HS-27A (cell line): ENCODE measurements at regions not wholly inside any gene's neighbourhood (a gene's known extent, or its start where the extent isn't known, plus 50 kb on each side); places are given as distances from the start of the nearest gene placed in this dataset.
A peak's percentile ranks its signal among the peaks of the same experiment; 100 is the strongest.

Experiments used
- DNase-seq: peaks from one replicate; pipeline ENCODE4 v3.0.0-alpha.2; 2012; ENCODE audit warnings: low read depth, missing footprints

DNA sequence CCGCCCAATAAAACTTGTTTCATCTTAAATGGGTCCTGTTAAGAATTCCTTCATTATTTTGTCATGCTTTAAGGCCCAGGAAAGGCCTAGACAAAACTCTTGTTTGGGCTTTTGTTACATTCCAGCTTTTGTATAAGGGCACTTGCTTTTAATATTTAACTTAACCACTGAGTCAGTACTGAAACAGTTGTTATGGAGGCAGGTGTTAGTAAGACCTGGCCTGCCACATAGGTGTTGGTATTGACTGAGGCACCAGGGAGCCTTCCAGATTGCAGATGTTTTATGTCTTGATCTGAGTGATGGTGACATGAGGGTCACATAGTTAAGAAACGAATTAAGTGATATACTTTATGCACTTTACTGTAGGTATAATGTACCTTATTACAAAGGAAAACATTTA lies 274.9 kb upstream of the TGFBR2 start:
- no peak for DNase-seq

DNA sequence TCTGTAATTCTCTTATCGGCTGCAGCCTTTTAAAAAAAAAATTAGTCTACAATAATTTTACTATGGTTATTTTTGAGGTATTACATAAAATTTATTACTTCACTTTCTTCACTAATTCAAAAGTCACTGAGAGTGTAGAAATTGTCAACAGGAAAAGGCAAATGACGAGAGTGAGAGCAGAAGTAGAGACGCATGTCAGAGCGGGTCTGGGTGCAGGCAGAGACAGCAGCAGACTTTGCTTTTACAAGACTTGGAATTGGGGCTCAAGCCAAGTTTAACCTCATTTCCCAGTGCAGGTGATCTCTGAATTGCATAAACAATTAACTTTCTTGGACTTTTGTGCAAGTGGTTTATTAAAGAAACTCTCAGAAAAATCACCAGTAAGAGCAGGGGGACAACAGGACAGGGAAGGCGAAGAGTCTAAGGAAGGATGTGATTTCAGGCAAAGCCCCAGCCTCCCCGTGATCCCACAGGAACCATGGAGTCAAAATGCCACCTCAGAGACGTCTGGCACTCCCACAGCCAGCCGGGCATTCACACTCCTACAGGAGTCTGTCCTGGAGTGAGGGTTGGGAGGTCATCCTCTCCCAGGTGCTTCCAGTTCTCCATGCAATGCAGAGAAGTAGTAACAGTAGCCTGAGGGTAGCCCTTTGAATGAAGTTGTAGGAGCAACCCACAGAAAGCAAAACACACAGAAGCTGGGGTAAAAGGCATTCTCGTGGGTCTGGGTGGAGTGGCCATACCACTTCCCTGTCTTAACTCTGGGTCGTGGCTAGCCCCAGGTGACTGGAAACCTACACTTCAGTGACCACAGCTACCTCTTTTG lies 274.0 kb upstream of the TGFBR2 start:
- no peak for DNase-seq

DNA sequence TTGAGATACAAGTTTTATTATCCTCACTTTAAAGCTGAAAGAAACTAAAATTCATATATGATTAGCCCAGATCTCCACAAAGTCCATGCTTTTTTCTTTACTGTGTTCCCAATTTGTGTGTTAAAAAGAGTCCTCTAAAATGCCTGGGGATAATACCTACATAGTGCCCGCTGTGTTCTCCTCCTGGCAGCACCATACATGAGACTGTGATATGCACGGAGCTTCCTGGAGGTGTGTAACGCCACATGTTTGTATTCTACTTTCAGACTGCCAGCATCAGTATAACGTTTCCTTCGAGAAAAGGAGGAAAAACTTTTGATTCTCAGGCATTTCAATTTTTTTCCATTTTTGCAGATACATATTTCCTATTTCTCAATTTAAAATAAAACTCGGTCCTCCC lies 273.3 kb upstream of the TGFBR2 start:
- DNase-seq: no peak

DNA sequence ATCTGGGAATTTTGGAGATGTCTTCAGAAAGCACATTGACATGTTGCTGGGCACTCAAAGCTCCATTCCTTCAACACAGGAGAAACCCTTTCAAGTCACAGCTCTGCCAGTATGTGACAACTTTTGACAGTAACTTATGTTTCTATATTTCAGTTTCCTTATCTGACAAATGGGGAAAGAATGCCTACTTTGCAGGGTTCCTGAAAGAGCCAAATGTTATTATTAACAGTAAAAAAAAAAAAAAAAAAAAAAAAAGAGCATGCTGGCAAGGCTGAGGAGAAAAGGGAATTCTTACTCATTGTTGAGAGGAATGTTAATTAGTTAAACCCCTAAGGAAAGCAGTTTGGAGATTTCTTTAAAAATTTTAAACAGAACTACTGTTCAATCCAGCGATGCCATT lies 272.5 kb upstream of the TGFBR2 start:
- no peak for DNase-seq

DNA sequence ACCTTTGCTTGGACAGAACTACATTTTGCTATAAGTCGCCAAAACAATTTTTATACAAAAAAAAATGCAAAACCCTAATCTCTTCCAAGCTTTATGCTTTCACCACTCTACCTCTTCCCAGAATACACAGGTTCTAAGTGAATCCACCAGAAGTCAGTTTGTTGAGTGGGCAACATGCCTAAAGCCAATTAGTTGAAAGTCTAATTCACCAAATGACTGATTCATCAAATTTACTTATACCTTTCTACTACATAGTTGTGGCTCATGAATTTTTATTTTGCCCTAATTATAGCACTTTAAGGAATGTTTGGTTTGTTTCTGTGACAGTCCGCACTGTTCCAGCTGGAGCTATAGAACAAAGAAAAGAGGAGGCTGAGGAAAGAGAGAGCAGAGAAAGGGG lies 265.9 kb upstream of the TGFBR2 start:
- DNase-seq: no peak

DNA sequence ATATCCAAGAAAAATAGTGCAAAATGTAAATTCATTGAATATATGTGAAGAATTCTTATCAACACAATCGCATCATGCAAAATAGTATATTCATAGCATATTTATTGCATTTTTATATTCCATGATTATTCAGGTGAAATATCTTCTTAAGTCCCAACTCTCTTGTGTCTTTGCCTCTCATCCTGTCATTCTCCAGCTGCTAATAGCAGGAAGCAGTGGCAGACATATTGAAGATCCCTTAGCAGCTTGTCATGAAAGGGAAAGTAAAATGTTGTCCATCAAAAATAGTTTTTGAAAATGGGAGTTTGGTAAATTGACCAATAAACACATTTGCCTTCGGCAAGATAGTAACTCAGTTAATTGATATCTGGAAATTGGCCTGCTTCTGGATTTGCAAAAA lies 265.3 kb upstream of the TGFBR2 start:
- no peak for DNase-seq

DNA sequence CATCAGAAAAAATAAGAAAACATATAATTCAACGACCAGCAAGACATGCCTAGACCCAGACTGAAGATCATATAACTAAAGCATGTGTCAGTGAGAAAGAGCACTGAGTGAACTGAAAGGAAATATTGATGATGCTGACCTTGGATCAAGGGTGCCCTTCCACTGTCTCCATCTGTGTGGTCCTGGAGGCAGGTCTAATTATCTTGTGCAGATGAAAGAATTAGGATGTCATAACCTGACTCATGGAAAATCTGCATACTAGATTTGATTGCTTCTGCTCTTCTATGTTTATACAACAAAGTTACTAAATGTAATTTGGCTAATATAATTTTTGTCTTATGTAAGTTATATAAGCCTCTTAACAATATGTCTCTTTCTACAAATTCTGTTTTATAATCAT lies 264.6 kb upstream of the TGFBR2 start:
- DNase-seq: no peak

DNA sequence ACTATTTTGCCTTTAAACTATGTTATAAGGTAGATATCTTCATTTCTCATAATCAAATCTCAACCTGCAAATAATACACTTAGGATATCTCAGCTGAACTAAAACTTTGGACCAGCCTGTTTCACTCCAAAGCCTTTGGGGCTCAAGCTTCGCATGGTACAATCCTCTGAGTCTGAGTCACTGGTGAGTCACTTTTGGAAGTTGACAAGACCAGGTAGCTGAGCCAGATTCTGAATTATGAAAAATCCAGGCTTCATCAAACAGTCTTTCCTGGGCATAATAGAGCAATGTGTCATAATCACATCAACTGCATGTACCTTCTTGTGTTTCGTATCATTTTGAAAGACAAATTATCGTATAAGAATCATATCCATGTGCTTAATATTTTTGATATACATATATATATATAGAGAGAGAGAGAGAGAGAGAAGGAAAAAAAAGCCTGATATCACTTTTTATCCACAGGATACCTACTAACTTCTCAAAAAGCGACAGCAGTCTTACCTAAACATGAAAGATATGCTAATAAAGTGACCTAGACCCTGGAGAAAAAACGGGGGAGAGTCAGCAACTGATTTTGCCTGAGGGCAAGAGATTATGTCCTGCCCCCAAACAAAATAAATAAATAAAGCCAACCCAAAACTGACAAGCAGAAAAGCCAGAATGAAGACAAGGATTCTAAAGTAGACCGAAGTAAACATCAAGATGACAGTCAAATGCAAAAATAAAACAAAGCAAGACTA lies 263.9 kb upstream of the TGFBR2 start:
- DNase-seq: peak; percentile 96

DNA sequence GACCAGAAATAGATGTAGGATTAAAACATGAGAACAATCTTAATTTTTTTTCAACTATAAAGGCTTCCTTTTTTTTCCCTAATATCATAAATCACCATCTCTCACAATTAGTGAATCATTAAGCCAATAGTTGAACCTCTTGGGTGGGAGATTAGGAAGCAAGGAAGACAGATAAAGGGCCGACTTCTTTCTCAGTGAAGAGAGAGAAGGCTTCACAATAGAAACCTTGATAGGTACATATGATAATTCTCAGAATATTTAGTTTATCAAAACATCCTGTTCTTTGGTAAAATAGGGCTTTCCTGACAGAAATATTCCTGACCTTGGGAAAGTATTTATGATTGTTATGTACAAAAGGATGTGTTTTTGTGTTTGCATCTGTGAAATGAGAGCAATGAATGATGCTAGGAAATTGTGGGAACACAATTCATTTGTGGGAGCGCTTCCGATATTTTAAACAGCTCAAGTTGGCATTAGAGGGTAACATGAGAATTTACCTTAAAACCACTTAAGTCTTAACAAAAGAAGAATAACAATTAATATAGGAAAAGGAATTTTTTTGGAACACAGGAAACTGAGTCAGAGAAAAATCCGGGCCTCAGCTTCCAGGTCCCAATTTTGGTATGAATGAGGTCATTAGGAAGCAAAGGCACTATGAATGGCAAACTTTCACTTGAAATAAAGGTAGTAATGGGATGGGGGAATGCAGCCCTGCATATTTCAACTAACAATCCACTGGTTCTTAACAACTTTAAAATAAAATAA lies 263.2 kb upstream of the TGFBR2 start:
- DNase-seq: no peak

DNA sequence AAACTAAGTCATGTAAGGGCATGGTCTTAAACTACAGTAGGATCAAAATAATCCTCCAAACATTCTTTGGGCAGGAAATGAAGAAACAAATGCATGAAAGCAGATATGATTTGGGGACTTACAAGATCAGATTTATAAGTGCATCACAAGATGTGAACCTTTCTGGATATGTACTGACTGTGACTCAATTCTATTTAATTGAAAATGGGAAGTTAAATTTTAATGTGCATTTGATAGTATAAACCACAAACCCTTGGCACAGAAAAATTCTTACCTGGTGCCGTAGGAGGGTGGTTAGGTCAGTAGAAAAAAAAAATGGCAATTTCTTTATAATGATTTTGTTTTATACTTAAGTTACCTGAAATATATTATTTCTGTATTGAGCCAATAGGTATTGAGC lies 262.5 kb upstream of the TGFBR2 start:
- no peak for DNase-seq

DNA sequence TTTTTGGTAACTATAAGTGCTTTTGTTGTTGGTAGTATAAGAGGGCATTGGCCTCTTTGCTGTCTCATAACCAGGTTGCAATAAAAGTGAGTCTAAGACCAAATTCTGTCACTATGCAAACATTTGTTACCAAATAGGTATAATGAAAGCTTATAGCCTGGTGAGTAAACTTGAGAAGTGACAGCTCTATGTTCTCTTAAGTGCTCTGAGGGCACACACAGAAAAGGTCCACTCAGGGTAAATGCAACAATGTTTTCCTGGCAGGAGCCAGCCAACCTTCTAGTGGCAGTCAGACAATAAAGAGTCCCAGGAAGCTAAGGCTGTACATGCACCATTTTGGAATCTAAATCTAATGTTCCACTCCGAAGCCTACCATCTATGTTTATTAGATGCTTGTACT lies 262.1 kb upstream of the TGFBR2 start:
- no peak for DNase-seq

DNA sequence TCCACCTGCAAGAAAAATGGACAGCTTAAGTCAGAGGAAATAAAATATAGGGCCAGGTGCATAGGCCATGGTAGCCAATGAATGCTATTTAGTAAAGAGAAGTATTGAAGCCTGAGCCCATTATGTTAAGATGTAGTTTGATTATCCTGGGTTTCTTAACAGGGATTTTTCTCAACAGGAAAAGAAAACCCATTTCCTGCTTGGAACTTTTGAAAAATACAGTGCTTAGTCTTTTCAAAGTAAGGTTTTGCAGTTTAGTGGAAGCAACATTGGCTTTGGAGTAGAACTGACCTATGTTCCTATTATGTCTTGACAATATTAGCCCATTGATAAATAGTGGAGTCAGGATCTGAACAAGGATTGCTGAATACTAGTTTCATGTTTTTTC lies 259.5 kb upstream of the TGFBR2 start:
- DNase-seq: no peak

DNA sequence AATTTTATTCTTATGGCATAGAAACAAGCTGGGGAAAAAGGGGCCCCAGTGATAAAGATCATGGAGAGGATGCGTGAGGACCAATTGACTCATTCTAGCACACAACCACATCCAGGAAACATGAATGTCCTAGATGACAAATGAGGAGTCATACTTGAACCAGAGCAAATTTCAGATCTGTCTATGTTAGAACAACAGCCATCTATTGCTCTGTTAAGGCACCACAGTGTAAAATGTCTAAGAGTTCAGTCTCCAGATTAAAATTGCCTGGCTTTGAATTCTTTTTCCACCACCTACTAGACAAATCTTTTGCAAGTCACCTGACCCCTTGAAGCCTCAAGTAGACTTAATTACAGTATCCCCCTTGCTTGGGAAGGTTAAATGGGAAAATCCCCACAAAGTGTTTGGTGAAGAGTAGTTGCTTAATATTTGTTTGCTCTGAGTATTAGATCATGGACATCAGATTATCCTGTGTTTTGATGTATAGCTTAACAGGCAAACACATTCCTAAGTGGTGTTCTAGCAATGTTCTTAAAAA lies 258.7 kb upstream of the TGFBR2 start:
- DNase-seq: peak; percentile 85

DNA sequence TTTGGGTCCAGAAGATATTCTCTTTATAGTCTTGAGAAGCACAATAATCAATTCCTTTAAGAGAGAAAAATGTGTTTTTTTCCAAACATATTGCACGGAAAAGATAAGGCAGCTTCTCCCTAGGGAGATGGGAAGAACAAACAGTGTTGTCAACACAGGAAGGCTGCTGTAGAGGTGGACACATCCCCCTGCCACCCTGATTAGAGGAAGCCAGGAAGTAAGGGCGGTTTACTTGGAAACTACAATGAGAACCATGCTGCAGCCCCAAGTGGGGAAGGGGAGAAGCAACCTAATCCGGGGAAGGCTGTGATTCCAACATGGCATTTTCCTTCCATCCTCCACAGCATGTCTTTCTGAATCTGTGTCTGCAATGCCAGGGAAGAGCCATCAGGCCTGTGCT lies 256.9 kb upstream of the TGFBR2 start:
- no peak for DNase-seq

DNA sequence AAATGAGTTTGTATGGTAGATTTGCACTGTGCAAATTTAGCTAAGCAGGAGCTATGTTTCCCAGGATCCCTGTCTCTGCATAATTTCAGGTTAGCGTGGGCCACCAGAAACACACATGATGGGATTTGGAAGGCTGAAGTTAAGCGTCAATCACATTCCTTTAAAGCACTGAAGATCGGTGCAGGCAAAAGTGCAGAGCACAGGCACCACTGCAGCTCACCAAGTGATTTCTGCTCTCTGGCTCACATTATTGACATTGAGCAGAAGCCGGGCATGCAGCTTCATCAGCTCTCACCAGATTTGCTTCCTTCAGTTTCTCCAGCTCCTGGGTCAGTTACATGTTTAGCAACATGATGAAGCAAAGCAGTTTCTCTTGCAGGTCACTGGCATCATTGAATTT lies 256.4 kb upstream of the TGFBR2 start:
- no peak for DNase-seq

DNA sequence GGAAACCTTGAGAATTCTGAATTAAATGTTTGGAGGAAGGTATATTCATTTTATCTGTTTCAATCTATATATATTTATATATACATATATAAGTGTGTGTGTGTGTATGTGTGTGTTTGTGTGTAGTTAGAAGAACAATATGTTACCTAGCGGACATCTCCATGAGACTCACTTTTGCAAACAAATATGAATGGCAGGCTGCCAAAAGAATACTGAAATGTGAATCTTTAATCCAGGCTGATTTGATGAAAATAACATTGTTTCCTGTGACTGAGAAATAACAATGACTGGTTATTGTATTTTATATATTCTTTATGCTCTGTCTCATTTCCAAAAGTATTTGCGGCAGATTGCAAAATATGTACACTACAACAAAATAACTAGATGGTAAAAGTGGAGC lies 255.5 kb upstream of the TGFBR2 start:
- DNase-seq: no peak

DNA sequence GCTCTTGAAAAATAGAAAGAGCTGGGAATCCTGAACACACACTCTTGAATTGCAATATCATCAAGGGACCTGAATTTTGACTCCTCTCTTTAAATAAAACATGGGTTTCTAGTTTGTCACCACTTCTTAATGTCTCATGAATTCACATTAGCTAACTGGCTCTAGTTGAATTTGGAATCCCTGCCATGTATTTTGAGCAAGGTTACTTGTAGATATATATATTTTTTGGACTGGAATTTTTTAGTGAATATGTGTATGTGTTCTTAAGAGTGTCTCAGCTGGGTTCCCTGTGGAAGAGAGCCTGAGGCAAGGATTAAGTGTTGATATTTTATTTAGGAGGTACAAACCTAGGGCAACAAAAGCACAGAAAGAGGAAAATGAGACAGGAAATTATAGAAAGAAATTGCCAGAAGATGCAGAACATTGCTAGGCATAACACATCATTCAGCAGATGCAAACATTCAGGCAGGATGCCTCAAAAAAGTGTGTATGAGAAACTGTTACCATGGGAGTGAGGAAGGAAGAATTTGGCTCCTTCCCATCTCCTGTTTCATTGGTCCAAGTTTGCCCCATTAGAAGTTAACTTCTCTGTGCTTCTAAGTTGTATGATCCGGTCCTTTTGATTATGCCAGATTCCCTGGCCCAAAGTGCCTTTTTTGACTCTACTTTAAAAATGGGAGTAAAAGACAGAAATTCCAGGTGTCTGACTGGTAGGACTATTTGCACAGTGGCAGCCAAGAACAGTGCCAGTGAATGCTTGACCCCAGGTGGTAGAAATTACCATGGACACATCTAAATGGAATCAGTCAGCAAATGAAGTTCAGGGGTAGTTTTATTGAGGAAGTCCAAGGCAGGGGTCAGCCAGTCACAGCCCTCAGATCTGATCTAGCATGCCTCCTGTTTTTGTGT lies 253.7 kb upstream of the TGFBR2 start:
- DNase-seq: no peak

DNA sequence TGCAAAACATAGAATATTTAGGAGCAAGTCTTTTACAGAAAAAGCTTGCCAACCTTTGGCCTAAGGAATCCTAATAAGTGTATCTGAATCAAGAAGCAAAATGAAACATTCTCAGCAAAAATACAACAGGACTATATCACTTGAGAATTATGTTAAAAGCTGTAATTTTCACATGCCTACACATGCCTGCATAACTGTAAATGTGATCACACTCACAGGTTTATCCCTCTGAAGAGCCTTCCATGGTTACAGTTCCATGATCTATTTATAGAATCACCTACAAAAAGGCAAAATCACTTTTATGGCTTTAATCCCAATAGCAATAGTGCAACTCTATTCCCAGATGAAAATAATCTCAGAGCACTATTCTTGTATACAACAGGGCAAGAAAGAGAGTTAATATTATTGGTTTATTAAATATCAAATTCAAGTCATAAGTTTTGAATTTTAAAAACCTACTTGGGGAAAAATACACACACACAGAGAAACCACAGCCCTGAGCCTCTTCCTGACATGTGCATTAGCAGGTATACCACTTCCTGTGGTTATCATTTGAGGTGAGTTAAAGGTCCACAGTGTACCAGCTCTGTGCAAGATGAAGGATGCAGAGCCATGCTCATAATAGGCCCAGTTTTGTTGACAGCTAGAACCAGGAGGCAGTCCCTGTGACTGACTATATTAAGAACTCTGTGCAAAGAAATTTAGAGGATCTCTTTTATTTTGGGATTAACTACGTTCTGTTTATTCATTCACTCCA lies 252.5 kb upstream of the TGFBR2 start:
- no peak for DNase-seq

DNA sequence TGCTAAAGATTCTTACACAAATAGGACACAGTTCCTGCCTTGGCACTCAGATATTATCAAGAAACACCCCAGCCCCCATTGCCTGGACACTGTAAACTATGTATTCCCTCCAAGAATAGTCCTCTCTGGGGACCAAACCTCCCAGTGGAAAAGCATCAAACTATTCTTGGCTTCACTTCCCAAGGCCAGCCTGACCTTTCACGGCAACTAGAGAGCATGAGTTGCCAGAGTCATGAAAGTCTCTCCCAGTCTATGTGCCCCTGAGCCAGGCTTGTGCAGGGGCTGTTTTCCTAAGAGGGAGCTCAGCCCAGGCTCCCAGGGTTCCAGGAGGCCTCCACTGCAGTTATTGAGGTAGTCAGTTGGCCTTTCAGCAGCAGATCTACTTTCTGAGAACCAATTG lies 251.9 kb upstream of the TGFBR2 start:
- DNase-seq: no peak

DNA sequence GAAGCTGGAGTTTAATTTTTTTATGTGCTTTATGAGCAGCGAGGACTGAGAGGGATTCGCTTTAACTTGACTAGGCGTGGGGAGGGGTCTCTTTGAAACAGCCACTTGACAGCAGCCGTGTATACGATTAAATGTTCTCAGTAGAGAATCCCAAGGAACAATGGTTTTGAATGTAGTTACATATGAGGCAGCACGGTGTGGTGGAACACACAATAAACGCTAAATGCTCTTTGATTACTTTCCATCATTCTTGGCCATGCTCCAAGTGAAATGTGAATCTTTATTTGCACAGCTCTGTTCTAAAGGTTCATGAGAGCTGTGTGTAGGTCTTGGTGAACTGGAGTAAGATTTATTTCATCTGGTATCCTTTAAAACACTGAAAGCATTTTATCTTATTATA lies 251.4 kb upstream of the TGFBR2 start:
- no peak for DNase-seq

DNA sequence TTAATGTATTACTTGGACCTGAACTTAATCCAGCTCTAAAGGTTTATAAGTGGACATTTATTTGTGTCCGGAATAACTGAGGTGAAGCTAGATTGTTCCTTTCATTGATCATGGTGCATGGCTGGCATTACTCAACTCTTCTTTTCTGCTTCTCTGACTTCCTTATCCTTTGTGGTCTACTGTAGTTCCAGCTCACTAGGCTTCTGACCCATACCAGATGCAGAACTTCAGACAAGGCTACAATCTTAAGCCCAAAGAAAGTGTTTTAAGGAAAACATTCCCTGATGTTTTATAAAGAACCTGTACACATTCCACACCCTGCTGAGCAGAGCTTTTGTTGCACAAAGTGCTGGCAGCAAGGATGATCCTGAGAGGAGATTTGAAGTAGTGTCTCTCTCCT lies 250.8 kb upstream of the TGFBR2 start:
- DNase-seq: no peak
